C4-2B (cell line): ENCODE measurements at regions not wholly inside any gene's neighbourhood (a gene's known extent, or its start where the extent isn't known, plus 50 kb on each side); places are given as distances from the start of the nearest gene placed in this dataset.

Source experiments
- CTCF ChIP-seq: fragments of 450-650 bp; conservative IDR thresholded peaks from 2 replicates; pipeline ENCODE4 v1.5.1; 2017; ENCODE audit warnings: mild to moderate bottlenecking
- ZFX ChIP-seq: fragments of 450-650 bp; IDR thresholded peaks from 2 replicates; pipeline ENCODE4 v1.6.1; 2017

DNA sequence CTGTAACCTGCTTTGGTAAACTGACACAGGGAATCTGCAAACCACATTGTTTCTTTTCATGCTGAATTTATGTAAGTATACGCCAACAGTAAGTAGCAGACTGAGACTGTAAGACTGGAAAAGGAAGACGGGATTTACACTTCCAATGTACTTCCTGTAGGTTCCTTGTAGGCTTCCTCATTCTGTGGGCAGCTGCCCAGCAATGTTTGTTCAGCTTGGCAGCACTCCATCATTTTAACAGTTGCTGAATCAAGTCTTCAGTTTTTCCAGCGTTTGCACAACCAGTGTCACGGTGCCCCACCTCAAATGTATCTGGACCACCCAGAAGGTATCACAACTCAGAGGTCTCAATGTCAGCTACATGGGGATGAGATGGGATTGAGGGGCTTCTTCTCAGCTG is 232.6 kb downstream of the PRDM9 start:
- TF ChIP-seq CTCF = no peak
- TF ChIP-seq ZFX = no peak
